ENCODE measurements at regions not wholly inside any gene's neighbourhood (a gene's known extent, or its start where the extent isn't known, plus 50 kb on each side); places are given as distances from the start of the nearest gene placed in this dataset.
A peak's percentile ranks its signal among the peaks of the same experiment; 100 is the strongest.
"Not testable (repeated sequence)": the region's sequence is repeated elsewhere in the genome, so short reads cannot be mapped to it uniquely, and the experiment has no call there.

GRCh38 chr1:185681034-185681633 lies 53.1 kb upstream of the HMCN1 start:
- no peak for DNase-seq

- DNase-seq = no peak
Observed at GRCh38 chr1:185680453-185680852, 53.7 kb upstream of the HMCN1 start.

- DNase-seq = no peak
Observed at GRCh38 chr1:185679220-185679619, 55.0 kb upstream of the HMCN1 start.

- DNase-seq = no peak
Observed at GRCh38 chr1:185676969-185677368, 57.2 kb upstream of the HMCN1 start.

GRCh38 chr1:185674201-185674600 lies 60.0 kb upstream of the HMCN1 start:
- no peak for DNase-seq

GRCh38 chr1:185672719-185673360 lies 61.4 kb upstream of the HMCN1 start:
- no peak for DNase-seq

GRCh38 chr1:185670187-185670627 lies 64.0 kb upstream of the HMCN1 start:
- DNase-seq = no peak

GRCh38 chr1:185668013-185668412 lies 66.2 kb upstream of the HMCN1 start:
- DNase-seq = no peak

GRCh38 chr1:185666582-185666981 lies 67.6 kb upstream of the HMCN1 start:
- no peak for DNase-seq

- DNase-seq = no peak
Observed at GRCh38 chr1:185663771-185664296, 70.4 kb upstream of the HMCN1 start.

- no peak for DNase-seq
Observed at GRCh38 chr1:185663332-185663731, 70.9 kb upstream of the HMCN1 start.

GRCh38 chr1:185661971-185662370 lies 72.2 kb upstream of the HMCN1 start:
- DNase-seq = no peak

GRCh38 chr1:185656663-185657062 lies 77.5 kb upstream of the HMCN1 start:
- no peak for DNase-seq

GRCh38 chr1:185654952-185655314 lies 79.3 kb upstream of the HMCN1 start:
- DNase-seq = no peak

- no peak for DNase-seq
Observed at GRCh38 chr1:185654199-185654951, 79.8 kb upstream of the HMCN1 start.

- DNase-seq = no peak
Observed at GRCh38 chr1:185653615-185654014, 80.6 kb upstream of the HMCN1 start.

GRCh38 chr1:185652348-185652747 lies 81.8 kb upstream of the HMCN1 start:
- DNase-seq = no peak

- DNase-seq = no peak
Observed at GRCh38 chr1:185650602-185651230, 83.5 kb upstream of the HMCN1 start.

- no peak for DNase-seq
Observed at GRCh38 chr1:185648858-185649589, 85.2 kb upstream of the HMCN1 start.

GRCh38 chr1:185647597-185648267 lies 86.5 kb upstream of the HMCN1 start:
- not testable (repeated sequence) for DNase-seq

- DNase-seq = peak; percentile 71
Observed at GRCh38 chr1:185646202-185646683, 87.9 kb upstream of the HMCN1 start.

GRCh38 chr1:185645686-185646085 lies 88.5 kb upstream of the HMCN1 start:
- DNase-seq = no peak
